OCI-LY3 (cell line): ENCODE measurements at regions not wholly inside any gene's neighbourhood (a gene's known extent, or its start where the extent isn't known, plus 50 kb on each side); places are given as distances from the start of the nearest gene placed in this dataset.

Experiments
- H2AFZ ChIP-seq: fragments of 200-600, 300-600 bp; shearing (Covaris generic); 2 replicates; pipeline ENCODE4 v1.6.0; 2014; ENCODE audit warnings: antibody characterized with exemption, low read depth, low read length
- H3K27ac ChIP-seq: fragments of 200-600, 300-600 bp; sonication (generic); 2 replicates; pipeline ENCODE4 v1.5.1; 2014; ENCODE audit warnings: mild to moderate bottlenecking, low read length, moderate library complexity, mixed read lengths
- H3K27me3 ChIP-seq: fragments of 200-600, 300-600 bp; sonication (generic); 2 replicates; pipeline ENCODE4 v1.6.1; 2014; ENCODE audit warnings: low read depth, low read length, mixed read lengths
- H3K36me3 ChIP-seq: fragments of 200-600, 300-600 bp; sonication (generic); replicated peaks from 2 replicates; pipeline ENCODE3; 2014; ENCODE audit warnings: low read depth, low read length, mixed read lengths
- H3K4me1 ChIP-seq: fragments of 300-600, 200-600 bp; sonication (generic); 2 replicates; pipeline ENCODE4 v1.6.1; 2014; ENCODE audit warnings: low read length, mixed read lengths
- H3K4me2 ChIP-seq: fragments of 200-600, 300-600 bp; sonication (generic); 2 replicates; pipeline ENCODE4 v1.6.1; 2014; ENCODE audit warnings: low read length, mixed read lengths
- H3K4me3 ChIP-seq: fragments of 300-600, 200-600 bp; sonication (generic); 2 replicates; pipeline ENCODE4 v1.5.1; 2014; ENCODE audit warnings: antibody characterized with exemption, mild to moderate bottlenecking, low read length, moderate library complexity
- H3K79me2 ChIP-seq: fragments of 300-600, 200-600 bp; shearing (Covaris generic); 2 replicates; pipeline ENCODE4 v1.6.1; 2014; ENCODE audit warnings: mild to moderate bottlenecking, low read length, mixed read lengths
- H3K9ac ChIP-seq: fragments of 300-600, 200-600 bp; shearing (Covaris generic); 2 replicates; pipeline ENCODE4 v1.6.0; 2014; ENCODE audit warnings: mild to moderate bottlenecking, low read length, moderate library complexity
- H3K9me3 ChIP-seq: fragments of 200-600, 300-600 bp; shearing (Covaris generic); 2 replicates; pipeline ENCODE4 v1.6.1; 2014; ENCODE audit warnings: low read length, mixed read lengths; ENCODE audit not compliant: insufficient read depth
- H4K20me1 ChIP-seq: fragments of 200-600, 300-600 bp; sonication (generic); 2 replicates; pipeline ENCODE4 v1.6.1; 2016; ENCODE audit warnings: low read length, mixed read lengths; ENCODE audit not compliant: insufficient read depth
- CTCF ChIP-seq: fragments of 200-600, 300-600 bp; sonication (generic); IDR thresholded peaks from 2 replicates; pipeline ENCODE4 v1.5.1; 2014; ENCODE audit warnings: antibody characterized with exemption, low read length, low read depth
- EZH2phosphoT487 ChIP-seq: fragments of 200-600 bp; shearing (Covaris generic); IDR thresholded peaks from 2 replicates; pipeline ENCODE4 v1.6.1; 2018; ENCODE audit warnings: antibody characterized with exemption, mixed run types, low read depth

- H3K4me2 ChIP-seq = no peak overlapping the region
- no peak overlapping the region for H2AFZ ChIP-seq
- no peaks in the 10 kb centered on the region for H3K9me3 ChIP-seq
- no peak overlapping the region for H3K9ac ChIP-seq
- H3K4me1 ChIP-seq = peaks cover 7% of the 10 kb centered on the region; the same call in 1 of the 2 replicates
- H3K36me3 ChIP-seq = no peaks in the 10 kb centered on the region
- peaks cover 16% of the 10 kb centered on the region for H3K27me3 ChIP-seq
- no peaks in the 10 kb centered on the region for H4K20me1 ChIP-seq
- H3K79me2 ChIP-seq = no peaks in the 10 kb centered on the region
- H3K27ac ChIP-seq = no peak overlapping the region
- no peak for TF ChIP-seq EZH2phosphoT487
- TF ChIP-seq CTCF = no peak
- no peak overlapping the region for H3K4me3 ChIP-seq
Observed at GRCh38 chr15:60265057-60265456, 132.7 kb downstream of the ANXA2 start.

GRCh38 chr15:60272623-60273022 is 125.2 kb downstream of the ANXA2 start:
- TF ChIP-seq EZH2phosphoT487 = no peak
- TF ChIP-seq CTCF = peak; percentile 15; the same call in 1 of the 2 replicates
- Histone ChIP-seq H3K79me2 (no peaks in the 10 kb centered on the region), H3K9me3 (no peaks in the 10 kb centered on the region), H2AFZ (no peak overlapping the region), H3K4me1 (peaks cover 7% of the 10 kb centered on the region; the same call in 1 of the 2 replicates), H3K27ac (no peak overlapping the region), H3K27me3 (peaks cover 6% of the 10 kb centered on the region), H3K36me3 (no peaks in the 10 kb centered on the region), H4K20me1 (no peaks in the 10 kb centered on the region), H3K9ac (no peak overlapping the region), H3K4me2 (no peak overlapping the region), H3K4me3 (no peak overlapping the region)

- Histone ChIP-seq H3K4me2 (no peak overlapping the region), H4K20me1 (no peaks in the 10 kb centered on the region), H3K4me1 (no peaks in the 10 kb centered on the region), H3K4me3 (no peak overlapping the region), H3K79me2 (no peaks in the 10 kb centered on the region), H3K9me3 (no peaks in the 10 kb centered on the region), H3K36me3 (no peaks in the 10 kb centered on the region), H2AFZ (no peak overlapping the region), H3K27me3 (no peaks in the 10 kb centered on the region), H3K9ac (no peak overlapping the region), H3K27ac (no peak overlapping the region)
- TF ChIP-seq EZH2phosphoT487 = no peak
- TF ChIP-seq CTCF = no peak
Observed at GRCh38 chr15:60275624-60276023, 122.2 kb downstream of the ANXA2 start.

- H3K36me3 ChIP-seq = no peaks in the 10 kb centered on the region
- no peak overlapping the region for H2AFZ ChIP-seq
- no peaks in the 10 kb centered on the region for H3K27me3 ChIP-seq
Observed at GRCh38 chr15:60278879-60279278, 118.9 kb downstream of the ANXA2 start.

GRCh38 chr15:60280259-60280658 is 117.5 kb downstream of the ANXA2 start:
- Histone ChIP-seq H3K9me3 (no peaks in the 10 kb centered on the region), H4K20me1 (no peaks in the 10 kb centered on the region), H3K4me3 (no peak overlapping the region), H3K36me3 (no peaks in the 10 kb centered on the region), H3K27me3 (no peaks in the 10 kb centered on the region), H3K9ac (no peak overlapping the region), H3K4me2 (no peak overlapping the region), H3K79me2 (no peaks in the 10 kb centered on the region), H3K27ac (no peak overlapping the region), H2AFZ (no peak overlapping the region), H3K4me1 (no peaks in the 10 kb centered on the region)
- TF ChIP-seq EZH2phosphoT487 (no peak), CTCF (no peak)

More at GRCh38 chr15:60278879-60279278, 118.9 kb downstream of the ANXA2 start:
- Histone ChIP-seq H3K4me1 (no peaks in the 10 kb centered on the region), H3K4me2 (no peak overlapping the region), H3K27ac (no peak overlapping the region), H3K9ac (no peak overlapping the region), H4K20me1 (no peaks in the 10 kb centered on the region), H3K9me3 (no peaks in the 10 kb centered on the region), H3K79me2 (no peaks in the 10 kb centered on the region), H3K4me3 (no peak overlapping the region)
- no peak for TF ChIP-seq EZH2phosphoT487
